Hematopoietic multipotent progenitor cell treated with erythropoietin and hydrocortisone succinate and interleukin-3 and kit ligand, for 8 days (in vitro differentiated cells): ENCODE measurements at regions not wholly inside any gene's neighbourhood (a gene's known extent, or its start where the extent isn't known, plus 50 kb on each side); places are given as distances from the start of the nearest gene placed in this dataset.
"Not testable (repeated sequence)": the region's sequence is repeated elsewhere in the genome, so short reads cannot be mapped to it uniquely, and the experiment has no call there.

Experiments used
- DNase-seq: peaks from one replicate; pipeline ENCODE4 v3.0.0-alpha.2; 2015

DNA sequence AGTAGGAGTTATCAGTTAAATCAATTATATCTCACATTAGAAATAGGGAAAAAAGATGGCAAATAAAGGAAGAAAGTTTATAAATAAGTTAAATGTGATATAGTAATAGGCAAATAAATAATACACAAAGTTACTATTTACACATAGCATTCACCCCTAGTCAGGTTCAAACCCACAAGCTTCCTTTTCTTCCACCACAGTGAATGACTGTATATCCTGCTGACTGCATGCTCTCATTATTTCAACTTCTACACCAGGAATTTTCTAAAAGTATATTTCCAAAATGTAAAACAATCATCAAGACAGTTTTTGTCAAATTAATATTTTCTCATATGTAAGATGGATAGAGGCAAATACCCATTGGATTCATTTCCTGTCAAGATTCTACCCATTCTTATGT is 548.6 kb upstream of the SLITRK5 start:
- DNase-seq = no peak

DNA sequence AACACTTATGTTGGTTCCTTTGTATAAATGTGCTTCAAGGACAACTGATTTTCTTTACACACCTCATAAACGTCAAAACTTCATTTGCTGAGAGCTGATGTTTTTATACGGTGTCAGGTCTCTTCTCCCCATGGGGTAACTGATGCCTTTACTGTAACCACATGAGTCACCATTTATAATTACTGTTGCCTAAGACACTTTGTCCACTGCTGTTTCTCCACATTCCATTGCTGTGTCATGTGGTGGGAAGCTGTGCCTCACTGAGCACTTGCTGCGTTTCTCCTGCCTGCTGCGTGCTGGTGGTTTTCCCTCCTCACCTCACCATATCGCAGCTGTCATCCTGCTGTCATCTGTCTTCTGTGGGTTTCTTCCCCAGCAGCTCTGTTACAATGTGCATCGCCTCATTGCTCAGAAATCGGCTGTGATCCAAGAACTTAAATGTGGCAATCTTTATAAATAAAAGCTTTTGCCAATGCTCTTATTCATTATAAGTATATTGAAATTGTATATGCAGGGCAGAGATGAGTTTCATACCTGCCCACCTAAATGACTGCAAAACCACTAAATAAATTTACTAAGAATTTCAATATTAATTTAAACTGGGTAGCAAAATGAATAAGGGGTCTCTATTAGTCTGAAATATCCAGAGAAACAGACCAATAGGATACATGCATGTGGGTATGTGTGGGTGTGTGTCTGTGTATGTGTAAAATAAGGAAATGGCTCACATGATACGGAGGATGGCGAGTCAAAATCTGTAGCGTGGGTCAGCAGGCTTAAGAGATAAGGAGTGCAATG is 547.0 kb upstream of the SLITRK5 start:
- peak; percentile 72 for DNase-seq

DNA sequence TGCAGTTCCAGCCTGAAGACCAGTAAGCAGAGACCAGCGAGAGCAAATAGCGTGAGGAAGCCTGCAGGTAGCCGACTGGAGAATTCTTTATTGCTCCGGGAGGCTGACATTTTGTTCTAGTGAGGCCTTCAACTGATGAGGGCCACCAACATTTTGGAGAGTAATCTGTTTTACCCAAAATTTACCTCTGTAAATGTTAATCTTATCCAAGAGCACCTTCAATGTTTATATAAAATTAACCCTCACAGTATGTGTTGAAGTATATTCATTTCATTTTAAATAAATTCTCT is 546.4 kb upstream of the SLITRK5 start:
- no peak for DNase-seq

DNA sequence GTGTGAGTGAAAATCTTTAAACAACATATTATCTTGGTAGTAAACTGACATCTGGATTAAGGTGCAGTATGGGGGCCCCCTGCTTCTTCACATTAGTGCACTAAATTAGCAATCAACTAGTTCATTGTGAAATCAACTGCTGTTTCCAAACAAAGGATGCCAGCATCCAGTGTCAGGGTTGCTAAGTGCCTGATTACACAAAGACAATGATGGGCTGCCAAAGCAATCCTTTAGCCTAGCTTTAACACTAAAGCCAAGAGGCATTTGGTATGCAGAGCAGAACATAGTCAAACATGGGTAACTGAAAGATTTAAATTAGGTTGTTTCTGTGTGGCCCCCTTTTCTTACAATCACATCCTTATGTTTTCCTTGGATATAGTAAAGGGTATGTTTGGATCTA is 543.1 kb upstream of the SLITRK5 start:
- DNase-seq = no peak

DNA sequence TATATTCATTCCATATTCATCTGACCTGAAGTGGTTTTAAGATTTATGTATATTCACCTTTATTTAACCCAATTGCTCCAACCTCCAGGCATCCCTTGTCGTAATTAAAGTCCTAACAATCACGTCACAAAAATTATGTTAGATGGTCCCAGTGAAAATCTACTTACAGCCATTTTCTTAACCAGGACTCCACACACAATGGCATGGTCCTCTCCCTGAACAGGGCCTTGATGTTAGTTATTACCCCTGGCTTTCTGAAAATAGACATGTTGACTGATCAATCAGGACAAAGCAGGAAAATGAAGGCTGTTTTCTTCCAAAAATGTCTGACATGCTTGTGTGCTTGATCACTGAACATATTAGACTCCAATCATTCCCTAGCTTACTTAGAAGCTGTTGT is 542.7 kb upstream of the SLITRK5 start:
- no peak for DNase-seq

DNA sequence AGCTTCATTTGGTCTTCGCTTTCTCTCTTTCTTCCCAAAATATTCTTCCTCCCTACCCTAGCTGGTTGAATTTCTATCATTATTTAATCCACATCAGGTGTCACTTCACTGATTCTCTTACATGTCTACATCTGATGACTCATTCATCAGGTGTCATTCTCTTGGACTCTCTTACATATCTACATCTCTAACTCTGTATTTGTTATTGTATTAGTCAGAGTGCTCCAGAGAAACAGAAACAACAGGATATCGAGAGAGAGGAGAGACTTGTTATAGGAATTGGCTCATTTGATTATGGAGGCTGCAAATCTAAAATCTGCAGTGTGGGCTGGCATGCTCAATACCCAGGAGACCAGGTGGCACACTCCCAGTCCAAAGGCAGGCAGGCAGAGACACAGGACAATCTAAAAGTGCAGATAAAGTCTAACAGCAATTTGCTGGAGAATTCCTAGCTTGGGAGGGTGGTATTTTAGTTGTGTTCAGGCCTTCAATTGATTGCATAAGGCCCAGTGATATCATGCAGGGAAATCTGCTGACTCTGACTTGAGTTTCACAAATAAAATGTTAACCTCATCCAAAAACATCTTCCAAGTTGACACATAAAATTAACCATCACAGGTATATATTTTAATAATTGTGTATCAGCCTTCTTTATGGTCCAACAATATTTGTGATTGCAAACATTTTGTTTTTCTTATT is 541.4 kb upstream of the SLITRK5 start:
- DNase-seq = no peak

DNA sequence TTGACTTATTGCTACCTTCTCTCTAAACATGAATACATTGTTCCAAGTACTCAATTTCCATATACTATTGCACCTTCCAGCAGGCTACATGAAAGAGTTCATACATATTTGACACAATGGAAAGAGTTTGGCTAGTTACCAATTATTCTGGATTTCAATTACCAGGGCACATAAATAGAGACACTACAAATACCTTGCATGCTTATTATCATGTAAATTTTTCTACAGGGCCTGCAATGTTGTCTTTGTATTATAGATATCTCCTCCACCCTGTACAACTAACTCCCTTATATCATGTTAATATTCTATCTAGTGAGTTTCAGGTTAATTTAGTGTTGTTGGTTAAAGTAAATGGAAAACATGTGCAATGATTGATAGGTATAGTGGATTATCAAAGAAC is 540.7 kb upstream of the SLITRK5 start:
- no peak for DNase-seq

DNA sequence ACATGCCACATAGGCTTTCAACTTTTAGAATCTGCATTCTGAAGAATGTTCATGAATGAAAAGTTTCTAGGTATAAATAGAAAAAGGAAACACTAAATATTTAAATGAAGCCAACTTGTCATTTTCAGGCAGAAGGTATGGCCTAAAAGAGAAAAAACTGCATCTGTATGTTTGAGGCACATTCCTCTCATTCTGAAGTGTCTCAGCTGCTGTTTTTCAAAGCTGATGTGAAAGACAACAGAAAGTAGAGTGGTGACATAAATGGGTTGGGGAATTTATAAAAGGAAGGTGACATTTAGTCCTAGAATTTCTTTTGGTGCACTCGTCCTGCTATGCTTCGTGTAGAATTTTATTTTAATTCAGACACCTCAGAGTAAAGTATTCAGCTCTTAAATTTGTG is 539.6 kb upstream of the SLITRK5 start:
- DNase-seq = no peak

DNA sequence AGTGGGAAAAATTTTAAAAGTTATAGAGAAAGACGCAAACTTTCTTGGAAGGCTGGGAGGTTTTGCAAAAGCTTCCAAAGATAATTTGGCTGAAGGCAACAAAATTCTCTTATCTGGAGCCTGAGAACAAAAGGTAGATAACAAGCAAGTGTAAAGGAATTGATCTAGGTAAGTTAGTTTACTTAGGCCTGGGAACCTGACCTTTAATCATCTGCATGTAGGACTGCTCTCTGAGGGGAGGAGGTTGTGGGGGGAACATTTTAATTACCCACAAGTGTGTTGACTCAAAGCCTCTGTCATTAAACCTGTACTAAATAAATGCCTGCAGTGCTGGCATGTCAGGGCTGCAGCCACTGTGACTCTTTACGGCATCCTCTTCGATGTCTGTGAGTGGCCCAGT is 532.3 kb upstream of the SLITRK5 start:
- no peak for DNase-seq

DNA sequence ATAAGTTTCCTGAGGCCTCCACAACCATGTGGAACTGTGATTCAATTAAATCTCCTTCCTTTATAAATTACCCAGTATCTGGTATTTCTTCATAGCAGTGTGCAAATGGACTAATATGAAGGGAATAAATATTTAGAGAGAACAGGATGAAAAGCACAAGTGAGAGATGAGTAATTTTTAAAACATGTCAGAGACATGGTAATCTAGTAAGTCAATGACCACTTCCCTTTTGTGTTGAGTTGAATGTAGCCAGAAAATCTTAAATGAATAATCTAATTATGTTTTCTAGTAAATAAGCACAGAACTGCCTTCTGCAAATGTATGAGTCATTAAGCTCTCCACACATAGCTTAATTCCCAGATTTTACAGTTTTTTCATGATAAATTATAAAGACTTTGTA is 524.1 kb upstream of the SLITRK5 start:
- no peak for DNase-seq

DNA sequence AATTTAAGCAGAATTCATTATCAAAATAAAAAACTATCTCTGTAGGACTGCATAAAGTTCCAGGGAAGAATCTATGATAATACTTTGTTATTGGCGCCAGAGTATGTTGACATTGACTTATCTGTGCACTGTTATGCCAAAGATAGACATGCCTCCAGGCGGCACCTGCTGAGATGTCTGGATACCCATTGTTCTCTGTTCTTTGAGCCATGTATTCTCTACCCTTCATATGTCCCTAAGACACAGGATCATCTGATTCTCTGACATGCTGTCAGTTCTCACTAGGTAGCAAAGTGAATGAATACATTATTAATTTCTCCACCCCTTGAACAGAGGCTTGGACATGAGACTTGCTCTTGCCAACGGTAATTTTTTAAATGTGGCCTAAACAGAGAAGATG is 517.8 kb upstream of the SLITRK5 start:
- DNase-seq = no peak

DNA sequence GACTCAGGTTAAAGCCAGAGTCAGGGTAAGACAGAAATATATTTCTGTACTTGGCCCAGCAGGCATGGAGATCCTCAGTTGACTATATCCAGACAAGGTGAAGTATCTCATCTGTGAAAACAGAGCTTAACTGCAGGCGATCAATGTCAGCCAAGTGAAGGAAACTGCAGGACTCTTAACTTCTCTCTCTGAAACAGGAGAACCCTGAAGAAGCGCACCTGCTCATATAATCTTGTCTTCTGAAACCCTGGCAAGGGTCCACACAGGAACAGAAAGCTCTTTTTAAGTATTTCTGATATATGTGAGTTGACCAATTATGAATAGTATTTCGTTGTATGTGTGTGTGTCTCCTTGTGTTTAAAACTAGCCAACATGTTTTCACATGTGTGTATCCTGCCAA is 504.8 kb upstream of the SLITRK5 start:
- no peak for DNase-seq

DNA sequence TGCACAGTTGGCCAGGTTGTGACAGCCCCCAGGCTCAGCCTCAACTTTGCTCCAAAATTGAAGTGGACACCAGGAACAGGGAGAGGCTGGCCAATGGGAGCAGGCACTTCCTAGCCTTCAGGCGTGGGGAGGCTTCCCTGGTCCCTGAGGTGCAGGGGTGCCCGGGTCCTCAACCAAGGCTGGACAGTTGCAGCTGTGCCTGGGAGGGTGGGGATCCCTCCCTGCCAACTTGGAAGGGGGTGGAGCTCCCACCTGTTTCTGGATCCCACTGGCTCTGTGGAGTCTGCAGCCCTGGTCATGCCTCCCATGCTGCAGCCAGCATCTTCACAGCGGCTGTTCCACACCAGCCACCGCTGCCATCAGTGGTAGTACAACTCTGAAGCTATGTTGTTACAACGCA is 502.8 kb upstream of the SLITRK5 start:
- DNase-seq = no peak

DNA sequence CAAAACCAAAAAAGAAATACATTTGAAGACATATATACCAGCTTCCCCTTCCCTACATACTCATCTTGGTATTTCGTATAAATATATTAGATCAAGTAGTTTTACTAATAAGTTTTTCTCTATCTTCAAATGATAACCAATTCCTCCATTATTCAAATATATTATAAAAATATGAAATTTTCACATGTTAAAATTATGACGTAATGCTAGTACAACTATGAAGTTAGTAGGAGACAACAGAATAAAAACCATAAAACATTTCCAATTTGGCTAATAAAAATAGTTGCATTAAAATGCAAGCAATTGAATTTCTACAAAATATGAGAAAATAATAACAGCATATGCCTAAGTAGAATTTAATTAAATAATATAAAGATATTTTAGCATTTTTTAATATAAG is 501.8 kb upstream of the SLITRK5 start:
- DNase-seq = no peak

DNA sequence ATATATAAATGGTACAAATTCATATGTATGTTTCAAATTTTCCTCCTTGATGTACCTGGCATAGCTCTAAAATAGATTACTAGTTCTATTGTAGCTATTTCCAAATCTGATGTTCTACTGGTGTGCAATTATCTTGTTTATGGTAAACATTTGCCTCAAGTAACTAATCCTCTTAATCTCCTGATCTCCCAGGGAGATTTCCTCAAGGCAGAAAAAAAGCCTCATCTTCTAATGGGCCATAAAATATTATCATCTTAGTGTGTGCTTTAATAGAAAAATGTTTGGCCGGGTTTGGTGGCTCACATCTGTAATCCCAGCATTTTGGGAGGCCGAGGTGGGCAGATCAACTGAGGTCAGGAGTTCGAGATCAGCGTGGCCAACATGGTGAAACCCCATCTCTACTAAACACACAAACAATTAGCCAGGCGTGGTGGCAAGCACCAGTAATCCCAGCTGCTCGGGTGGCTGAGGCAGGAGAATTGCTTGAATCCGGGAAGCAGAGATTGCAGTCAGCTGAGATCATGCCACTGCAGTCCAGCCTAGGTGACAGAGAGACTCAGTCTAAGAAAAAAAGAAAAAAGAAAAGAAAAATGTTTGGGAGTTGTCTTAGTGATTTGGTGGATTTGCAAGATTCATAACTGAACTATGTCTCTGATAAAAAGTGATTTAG is 498.9 kb upstream of the SLITRK5 start:
- DNase-seq = no peak

DNA sequence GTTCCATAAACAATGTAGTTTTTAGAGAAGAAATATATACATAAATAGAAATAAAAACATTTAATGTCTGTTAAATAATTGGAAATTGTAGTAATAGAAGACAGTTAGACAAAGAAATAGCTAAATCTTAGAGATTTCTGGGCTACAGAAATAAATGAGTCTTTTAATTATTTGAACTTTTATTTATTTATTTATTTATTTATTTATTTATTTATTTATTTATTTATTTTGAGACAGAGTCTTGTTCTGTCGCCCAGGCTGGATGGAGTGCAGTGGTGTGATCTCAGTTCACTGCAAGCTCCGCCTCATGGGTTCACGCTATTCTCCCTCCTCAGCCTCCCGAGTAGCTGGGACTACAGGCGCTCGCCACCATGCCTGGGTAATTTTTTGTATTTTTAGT is 486.0 kb upstream of the SLITRK5 start:
- DNase-seq = not testable (repeated sequence)

DNA sequence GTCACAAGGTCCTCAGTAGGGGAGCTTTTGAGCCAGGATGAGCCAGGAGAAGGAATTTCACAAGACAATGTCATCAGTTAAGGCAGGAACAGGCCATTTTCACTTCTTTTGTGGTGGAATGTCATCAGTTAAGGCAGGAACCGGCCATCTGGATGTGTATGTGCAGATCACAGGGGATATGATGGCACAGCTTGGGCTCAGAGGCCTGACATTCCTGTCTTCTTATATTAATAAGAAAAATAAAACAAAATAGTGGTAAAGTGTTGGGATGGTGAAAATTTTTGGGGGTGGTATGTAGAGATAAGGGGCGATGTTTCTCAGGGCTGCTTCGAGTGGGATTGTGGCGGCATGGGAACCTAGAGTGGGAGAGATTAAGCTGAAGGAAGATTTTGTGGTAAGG is 484.5 kb upstream of the SLITRK5 start:
- DNase-seq = not testable (repeated sequence)

DNA sequence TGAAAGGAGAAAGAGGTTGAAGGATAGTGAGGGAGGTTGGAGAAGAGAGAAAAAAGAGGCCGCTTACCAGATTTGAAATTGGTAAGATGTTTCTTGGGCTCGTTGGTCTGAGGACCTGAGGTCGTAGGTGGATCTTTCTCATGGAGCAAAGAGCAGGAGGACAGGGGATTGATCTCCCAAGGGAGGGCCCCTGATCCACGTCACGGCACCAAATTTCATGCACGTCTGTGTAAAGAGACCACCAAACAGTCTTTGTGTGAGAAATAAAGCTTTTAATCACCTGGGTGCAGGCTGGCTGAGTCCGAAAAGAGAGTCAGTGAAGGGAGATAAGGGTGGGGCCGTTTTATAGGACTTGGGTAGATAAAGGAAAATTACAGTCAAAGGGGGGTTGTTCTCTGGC is 479.7 kb upstream of the SLITRK5 start:
- DNase-seq = not testable (repeated sequence)

DNA sequence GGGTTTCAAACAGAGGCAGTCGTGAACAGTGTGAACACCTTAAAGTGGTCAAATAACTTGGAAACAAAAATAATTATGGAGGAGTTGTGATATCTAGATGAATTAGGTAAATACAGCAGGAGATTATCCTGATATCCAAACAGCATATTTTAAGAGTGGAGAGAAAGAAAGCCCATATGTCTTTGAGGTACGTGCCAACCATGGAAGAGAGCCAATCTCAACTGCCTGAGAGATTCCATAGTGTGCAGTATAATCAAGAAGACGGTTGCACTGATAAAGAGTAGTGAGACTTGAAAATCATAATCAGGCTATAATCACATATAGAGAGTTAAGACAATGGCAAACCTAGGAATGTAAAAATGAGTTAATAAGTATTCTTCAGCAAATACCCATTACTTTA is 472.8 kb upstream of the SLITRK5 start:
- no peak for DNase-seq

DNA sequence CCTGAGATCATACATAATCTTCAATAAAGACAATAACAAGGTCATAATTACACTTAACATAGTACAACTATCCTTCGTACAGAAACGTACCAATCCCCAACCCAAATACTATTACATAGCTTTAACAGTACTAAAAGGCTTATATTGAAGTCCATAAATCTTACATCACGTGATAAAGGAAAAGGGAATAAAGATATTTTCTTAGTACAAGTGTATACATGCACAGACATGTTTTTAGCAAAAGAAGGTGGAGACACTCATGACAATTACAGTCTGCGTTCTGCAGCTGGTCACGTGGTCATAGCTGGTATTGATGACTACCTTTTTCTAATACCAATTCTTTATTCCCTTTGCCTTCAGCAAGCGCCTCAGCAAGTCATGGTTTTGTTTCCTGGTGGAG is 464.5 kb upstream of the SLITRK5 start:
- no peak for DNase-seq

DNA sequence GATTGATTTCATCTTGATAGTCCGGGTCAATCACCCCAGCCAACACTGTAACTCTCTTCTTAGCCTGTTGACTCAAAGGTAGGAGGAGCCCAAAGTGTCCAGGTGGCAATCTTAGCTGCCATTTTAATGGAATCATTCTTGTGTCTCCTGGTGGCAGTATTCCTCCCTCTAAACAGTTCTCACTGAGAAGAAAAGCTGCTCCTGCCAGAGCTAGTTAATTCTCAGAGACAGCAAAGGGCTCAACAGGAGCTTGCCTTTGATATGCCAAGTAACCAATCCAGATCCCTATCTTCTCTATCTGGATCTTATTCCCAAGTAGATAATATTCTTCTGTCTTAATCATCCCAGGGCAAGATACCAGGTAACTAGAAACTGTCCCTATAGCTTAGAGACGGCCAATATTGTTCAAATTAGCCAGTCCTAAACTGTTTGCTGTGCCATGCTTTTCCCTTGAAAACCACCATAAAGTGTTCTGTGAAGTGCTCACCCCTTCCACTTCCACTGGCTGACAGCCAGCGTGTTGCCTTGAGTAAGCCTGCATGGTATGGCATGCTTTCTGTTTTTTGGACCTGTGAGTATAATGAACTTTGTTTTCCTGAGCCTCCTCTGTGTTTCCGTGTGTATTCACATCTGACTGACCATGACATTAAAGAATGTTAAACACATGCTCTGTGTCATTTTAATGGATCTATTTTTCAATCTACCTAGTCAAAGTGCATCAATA is 463.7 kb upstream of the SLITRK5 start:
- no peak for DNase-seq

DNA sequence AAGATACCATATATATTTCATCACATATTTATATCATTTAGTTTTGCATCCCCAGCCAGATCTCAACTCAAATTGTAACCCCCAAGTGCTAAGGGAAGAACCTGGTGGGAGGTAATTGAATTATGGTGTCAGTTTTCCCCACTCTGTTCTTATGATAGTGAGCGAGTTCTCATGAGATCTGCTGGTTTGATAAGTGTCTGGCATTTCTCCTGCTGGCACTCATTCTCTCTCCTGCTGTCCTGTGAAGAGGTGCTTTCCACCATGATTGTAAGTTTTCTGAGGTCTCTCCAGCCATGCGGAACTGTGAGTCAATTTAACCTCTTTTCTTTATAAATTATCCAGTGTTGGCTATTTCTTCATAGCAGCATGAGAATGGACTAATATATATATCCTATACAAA is 462.5 kb upstream of the SLITRK5 start:
- no peak for DNase-seq

DNA sequence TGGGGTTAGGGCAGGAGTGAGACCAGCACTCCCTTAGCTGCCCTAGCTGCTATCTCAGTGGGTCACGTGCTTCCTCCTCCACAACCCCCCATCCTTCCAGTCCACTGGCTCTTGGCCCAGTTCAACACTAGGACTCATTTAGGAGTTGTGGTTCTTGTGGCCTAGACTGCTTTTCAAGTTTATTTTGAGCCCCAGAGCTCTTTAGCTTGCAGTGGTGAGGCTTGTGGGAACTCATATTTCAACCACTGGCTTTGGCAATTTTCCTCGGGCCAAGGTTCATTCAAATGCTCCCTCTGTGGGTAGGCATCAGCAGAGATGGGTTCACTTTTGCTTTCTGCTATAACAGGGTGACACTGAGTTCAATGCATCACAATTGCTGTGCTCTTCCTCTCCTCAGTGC is 436.2 kb upstream of the SLITRK5 start:
- DNase-seq = peak; percentile 55

DNA sequence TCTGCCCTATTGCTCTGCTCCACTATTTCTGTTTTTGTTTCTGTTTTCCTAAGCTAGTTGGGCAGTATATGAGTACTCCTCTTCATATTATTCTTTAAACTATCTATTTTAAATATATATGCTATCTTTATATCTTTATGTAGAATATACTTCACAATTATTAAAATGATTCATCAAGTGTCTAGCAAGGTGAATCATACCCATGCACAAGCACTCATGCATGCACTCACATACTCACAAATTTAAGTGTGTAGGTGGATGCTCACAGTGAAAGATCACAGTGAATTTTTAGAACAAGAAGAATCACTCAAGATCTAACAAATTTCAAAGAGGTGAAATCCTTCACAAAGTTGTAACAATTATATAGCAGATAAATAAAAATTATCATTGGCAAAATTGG is 435.6 kb upstream of the SLITRK5 start:
- DNase-seq = no peak
